ENCODE measurements at regions not wholly inside any gene's neighbourhood (a gene's known extent, or its start where the extent isn't known, plus 50 kb on each side); places are given as distances from the start of the nearest gene placed in this dataset.

- no peak for TF ChIP-seq CTCF (conservative IDR thresholded peaks at IDR 0.05; ENCODE audit: low read depth, low read length)
- TF ChIP-seq EZH2 (IDR thresholded peaks at IDR 0.05; ENCODE audit: borderline replicate concordance, low read depth, low read length, poor library complexity, severe bottlenecking) = no peak
These were observed 219.1 kb upstream of the LRIG1 start for GRCh38 chr3:66719796-66720356.
